ENCODE measurements at regions not wholly inside any gene's neighbourhood (a gene's known extent, or its start where the extent isn't known, plus 50 kb on each side); places are given as distances from the start of the nearest gene placed in this dataset.

DNA sequence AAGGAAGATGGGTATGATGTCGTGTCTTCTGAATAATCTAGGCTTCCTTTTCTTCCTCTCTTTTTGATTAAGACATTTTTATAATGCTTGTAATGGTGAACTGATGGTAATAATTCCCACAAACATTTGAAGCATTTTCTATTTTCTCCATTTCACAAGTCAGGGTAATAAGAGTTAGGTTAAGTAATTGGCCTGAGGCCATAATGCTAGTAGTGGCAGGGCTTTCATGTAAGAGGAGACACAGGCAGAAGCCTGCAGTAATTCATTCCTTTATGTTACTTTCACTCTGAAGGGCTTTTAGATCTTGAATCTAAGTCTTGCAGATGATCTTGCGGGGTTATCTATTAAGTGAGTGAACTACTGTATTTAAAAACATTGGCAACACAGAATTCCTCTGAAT lies 374.9 kb downstream of the MAT2B start:
- TF ChIP-seq ARNTL (CRISPR knock-in tag; IDR thresholded peaks at IDR 0.05; ENCODE audit: borderline replicate concordance, low read depth) (no peak), RARB (CRISPR knock-in tag; IDR thresholded peaks at IDR 0.05) (no peak), ZNF565 (CRISPR knock-in tag; conservative IDR thresholded peaks at IDR 0.05; ENCODE audit: low read depth) (no peak), ZNF8 (CRISPR knock-in tag; IDR thresholded peaks at IDR 0.05) (no peak), PPARA (CRISPR knock-in tag; IDR thresholded peaks at IDR 0.05; ENCODE audit: borderline replicate concordance) (no peak), CSDC2 (CRISPR knock-in tag; IDR thresholded peaks at IDR 0.05) (no peak), BACH2 (CRISPR knock-in tag; IDR thresholded peaks at IDR 0.05; ENCODE audit: borderline replicate concordance) (no peak), ZFP3 (CRISPR knock-in tag; IDR thresholded peaks at IDR 0.05) (no peak), ZNF70 (CRISPR knock-in tag; IDR thresholded peaks at IDR 0.05) (no peak), SNAI2 (CRISPR knock-in tag; IDR thresholded peaks at IDR 0.05) (no peak)
- TF ChIP-seq, protein P1, sequence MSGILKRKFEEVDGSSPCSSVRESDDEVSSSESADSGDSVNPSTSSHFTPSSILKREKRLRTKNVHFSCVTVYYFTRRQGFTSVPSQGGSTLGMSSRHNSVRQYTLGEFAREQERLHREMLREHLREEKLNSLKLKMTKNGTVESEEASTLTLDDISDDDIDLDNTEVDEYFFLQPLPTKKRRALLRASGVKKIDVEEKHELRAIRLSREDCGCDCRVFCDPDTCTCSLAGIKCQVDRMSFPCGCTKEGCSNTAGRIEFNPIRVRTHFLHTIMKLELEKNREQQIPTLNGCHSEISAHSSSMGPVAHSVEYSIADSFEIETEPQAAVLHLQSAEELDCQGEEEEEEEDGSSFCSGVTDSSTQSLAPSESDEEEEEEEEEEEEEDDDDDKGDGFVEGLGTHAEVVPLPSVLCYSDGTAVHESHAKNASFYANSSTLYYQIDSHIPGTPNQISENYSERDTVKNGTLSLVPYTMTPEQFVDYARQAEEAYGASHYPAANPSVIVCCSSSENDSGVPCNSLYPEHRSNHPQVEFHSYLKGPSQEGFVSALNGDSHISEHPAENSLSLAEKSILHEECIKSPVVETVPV (CRISPR knock-in tag; IDR thresholded peaks at IDR 0.05): no peak
- TF ChIP-seq, protein P2, sequence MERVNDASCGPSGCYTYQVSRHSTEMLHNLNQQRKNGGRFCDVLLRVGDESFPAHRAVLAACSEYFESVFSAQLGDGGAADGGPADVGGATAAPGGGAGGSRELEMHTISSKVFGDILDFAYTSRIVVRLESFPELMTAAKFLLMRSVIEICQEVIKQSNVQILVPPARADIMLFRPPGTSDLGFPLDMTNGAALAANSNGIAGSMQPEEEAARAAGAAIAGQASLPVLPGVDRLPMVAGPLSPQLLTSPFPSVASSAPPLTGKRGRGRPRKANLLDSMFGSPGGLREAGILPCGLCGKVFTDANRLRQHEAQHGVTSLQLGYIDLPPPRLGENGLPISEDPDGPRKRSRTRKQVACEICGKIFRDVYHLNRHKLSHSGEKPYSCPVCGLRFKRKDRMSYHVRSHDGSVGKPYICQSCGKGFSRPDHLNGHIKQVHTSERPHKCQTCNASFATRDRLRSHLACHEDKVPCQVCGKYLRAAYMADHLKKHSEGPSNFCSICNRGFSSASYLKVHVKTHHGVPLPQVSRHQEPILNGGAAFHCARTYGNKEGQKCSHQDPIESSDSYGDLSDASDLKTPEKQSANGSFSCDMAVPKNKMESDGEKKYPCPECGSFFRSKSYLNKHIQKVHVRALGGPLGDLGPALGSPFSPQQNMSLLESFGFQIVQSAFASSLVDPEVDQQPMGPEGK (CRISPR knock-in tag; IDR thresholded peaks at IDR 0.05; ENCODE audit: borderline replicate concordance): no peak
- TF ChIP-seq, protein P3, sequence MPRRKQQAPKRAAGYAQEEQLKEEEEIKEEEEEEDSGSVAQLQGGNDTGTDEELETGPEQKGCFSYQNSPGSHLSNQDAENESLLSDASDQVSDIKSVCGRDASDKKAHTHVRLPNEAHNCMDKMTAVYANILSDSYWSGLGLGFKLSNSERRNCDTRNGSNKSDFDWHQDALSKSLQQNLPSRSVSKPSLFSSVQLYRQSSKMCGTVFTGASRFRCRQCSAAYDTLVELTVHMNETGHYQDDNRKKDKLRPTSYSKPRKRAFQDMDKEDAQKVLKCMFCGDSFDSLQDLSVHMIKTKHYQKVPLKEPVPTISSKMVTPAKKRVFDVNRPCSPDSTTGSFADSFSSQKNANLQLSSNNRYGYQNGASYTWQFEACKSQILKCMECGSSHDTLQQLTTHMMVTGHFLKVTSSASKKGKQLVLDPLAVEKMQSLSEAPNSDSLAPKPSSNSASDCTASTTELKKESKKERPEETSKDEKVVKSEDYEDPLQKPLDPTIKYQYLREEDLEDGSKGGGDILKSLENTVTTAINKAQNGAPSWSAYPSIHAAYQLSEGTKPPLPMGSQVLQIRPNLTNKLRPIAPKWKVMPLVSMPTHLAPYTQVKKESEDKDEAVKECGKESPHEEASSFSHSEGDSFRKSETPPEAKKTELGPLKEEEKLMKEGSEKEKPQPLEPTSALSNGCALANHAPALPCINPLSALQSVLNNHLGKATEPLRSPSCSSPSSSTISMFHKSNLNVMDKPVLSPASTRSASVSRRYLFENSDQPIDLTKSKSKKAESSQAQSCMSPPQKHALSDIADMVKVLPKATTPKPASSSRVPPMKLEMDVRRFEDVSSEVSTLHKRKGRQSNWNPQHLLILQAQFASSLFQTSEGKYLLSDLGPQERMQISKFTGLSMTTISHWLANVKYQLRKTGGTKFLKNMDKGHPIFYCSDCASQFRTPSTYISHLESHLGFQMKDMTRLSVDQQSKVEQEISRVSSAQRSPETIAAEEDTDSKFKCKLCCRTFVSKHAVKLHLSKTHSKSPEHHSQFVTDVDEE (CRISPR knock-in tag; IDR thresholded peaks at IDR 0.05): no peak
- TF ChIP-seq, protein P4, sequence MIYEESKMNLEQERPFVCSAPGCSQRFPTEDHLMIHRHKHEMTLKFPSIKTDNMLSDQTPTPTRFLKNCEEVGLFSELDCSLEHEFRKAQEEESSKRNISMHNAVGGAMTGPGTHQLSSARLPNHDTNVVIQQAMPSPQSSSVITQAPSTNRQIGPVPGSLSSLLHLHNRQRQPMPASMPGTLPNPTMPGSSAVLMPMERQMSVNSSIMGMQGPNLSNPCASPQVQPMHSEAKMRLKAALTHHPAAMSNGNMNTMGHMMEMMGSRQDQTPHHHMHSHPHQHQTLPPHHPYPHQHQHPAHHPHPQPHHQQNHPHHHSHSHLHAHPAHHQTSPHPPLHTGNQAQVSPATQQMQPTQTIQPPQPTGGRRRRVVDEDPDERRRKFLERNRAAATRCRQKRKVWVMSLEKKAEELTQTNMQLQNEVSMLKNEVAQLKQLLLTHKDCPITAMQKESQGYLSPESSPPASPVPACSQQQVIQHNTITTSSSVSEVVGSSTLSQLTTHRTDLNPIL (CRISPR knock-in tag; IDR thresholded peaks at IDR 0.05; ENCODE audit: low read depth): no peak

Measured in SK-N-SH treated with all-trans-retinoic acid at 6 μM for 48 hours (cell line).